OCI-LY3 (cell line): ENCODE measurements at regions not wholly inside any gene's neighbourhood (a gene's known extent, or its start where the extent isn't known, plus 50 kb on each side); places are given as distances from the start of the nearest gene placed in this dataset.

Source experiments
- EZH2phosphoT487 ChIP-seq: fragments of 200-600 bp; shearing (Covaris generic); IDR thresholded peaks from 2 replicates; pipeline ENCODE4 v1.6.1; 2018; ENCODE audit warnings: antibody characterized with exemption, mixed run types, low read depth
- TF ChIP-seq, protein P1 (sequence below): fragments of 200-600, 300-600 bp; sonication (generic); IDR thresholded peaks from 2 replicates; pipeline ENCODE4 v1.5.1; 2014; ENCODE audit warnings: antibody characterized with exemption, low read length, low read depth

DNA sequence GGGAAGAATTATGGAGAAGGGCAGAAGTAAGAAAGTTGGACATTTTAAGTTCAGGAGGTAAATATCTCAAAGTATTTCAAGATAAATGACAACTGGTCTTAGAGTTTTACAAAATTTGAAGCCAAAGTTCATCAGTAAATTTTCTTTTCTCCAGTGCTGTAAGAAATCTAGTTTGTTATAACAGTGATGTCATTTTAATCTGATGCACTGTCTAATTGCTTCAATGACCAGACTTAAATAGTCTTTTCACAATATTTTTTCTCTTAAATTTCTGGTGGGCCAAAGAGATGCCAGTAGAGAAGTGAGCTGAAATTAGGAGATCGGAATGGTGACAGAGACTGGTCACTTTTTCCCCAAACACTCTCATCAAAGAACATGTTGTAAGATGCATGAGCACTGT, 156.5 kb upstream of the TMEM161B start:
- TF ChIP-seq, protein P1, sequence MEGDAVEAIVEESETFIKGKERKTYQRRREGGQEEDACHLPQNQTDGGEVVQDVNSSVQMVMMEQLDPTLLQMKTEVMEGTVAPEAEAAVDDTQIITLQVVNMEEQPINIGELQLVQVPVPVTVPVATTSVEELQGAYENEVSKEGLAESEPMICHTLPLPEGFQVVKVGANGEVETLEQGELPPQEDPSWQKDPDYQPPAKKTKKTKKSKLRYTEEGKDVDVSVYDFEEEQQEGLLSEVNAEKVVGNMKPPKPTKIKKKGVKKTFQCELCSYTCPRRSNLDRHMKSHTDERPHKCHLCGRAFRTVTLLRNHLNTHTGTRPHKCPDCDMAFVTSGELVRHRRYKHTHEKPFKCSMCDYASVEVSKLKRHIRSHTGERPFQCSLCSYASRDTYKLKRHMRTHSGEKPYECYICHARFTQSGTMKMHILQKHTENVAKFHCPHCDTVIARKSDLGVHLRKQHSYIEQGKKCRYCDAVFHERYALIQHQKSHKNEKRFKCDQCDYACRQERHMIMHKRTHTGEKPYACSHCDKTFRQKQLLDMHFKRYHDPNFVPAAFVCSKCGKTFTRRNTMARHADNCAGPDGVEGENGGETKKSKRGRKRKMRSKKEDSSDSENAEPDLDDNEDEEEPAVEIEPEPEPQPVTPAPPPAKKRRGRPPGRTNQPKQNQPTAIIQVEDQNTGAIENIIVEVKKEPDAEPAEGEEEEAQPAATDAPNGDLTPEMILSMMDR = no peak
- no peak for TF ChIP-seq EZH2phosphoT487
